ENCODE measurements at regions not wholly inside any gene's neighbourhood (a gene's known extent, or its start where the extent isn't known, plus 50 kb on each side); places are given as distances from the start of the nearest gene placed in this dataset.
A peak's percentile ranks its signal among the peaks of the same experiment; 100 is the strongest.
"Not testable (repeated sequence)": the region's sequence is repeated elsewhere in the genome, so short reads cannot be mapped to it uniquely, and the experiment has no call there.

- DNase-seq (ENCODE audit: low spot score) = no peak
These were observed 122.9 kb downstream of the METRNL start for GRCh38 chr17:83202002-83203000.

- DNase-seq (ENCODE audit: low spot score) = peak; percentile 43
These were observed 123.7 kb downstream of the METRNL start for GRCh38 chr17:83203073-83203471.

- DNase-seq (ENCODE audit: low spot score) = no peak
These were observed 124.2 kb downstream of the METRNL start for GRCh38 chr17:83203472-83204221.

- no peak for DNase-seq (ENCODE audit: low spot score)
These were observed 124.9 kb downstream of the METRNL start for GRCh38 chr17:83204230-83204725.

- DNase-seq (ENCODE audit: low spot score) = not testable (repeated sequence)
These were observed 125.5 kb downstream of the METRNL start for GRCh38 chr17:83204736-83205386.

GRCh38 chr17:83205387-83206035, 126.1 kb downstream of the METRNL start:
- DNase-seq (ENCODE audit: low spot score) = peak; percentile 67

- not testable (repeated sequence) for DNase-seq (ENCODE audit: low spot score)
These were observed 126.6 kb downstream of the METRNL start for GRCh38 chr17:83206036-83206394.

GRCh38 chr17:83206819-83207588, 127.6 kb downstream of the METRNL start:
- not testable (repeated sequence) for DNase-seq (ENCODE audit: low spot score)

GRCh38 chr17:83247001-83247400, 167.6 kb downstream of the METRNL start:
- peak; percentile 30 for DNase-seq (ENCODE audit: low spot score)

All from mucosa of gallbladder (tissue), 1 donor.